Coronary artery (tissue), 2 donors: ENCODE measurements at regions not wholly inside any gene's neighbourhood (a gene's known extent, or its start where the extent isn't known, plus 50 kb on each side); places are given as distances from the start of the nearest gene placed in this dataset.

Experiments used
- DNase-seq: peaks from one replicate; pipeline ENCODE4 v3.0.0-alpha.2; 2017; ENCODE audit warnings: low spot score
- H3K27ac ChIP-seq, 2 donors: fragments of 200-600 bp; sonication (generic); one replicate each; pipeline ENCODE4 v1.5.1; 2016 to 2019
- H3K4me3 ChIP-seq: fragments of 200-600 bp; sonication (generic); 2 replicates; pipeline ENCODE4 v1.5.1; 2016; ENCODE audit warnings: mild to moderate bottlenecking, moderate library complexity
- TF ChIP-seq, protein P1 (sequence below): fragments of 200-600 bp; sonication (generic); IDR thresholded peaks from one replicate; pipeline ENCODE4 v1.5.1; 2019; ENCODE audit warnings: antibody characterized with exemption

DNA sequence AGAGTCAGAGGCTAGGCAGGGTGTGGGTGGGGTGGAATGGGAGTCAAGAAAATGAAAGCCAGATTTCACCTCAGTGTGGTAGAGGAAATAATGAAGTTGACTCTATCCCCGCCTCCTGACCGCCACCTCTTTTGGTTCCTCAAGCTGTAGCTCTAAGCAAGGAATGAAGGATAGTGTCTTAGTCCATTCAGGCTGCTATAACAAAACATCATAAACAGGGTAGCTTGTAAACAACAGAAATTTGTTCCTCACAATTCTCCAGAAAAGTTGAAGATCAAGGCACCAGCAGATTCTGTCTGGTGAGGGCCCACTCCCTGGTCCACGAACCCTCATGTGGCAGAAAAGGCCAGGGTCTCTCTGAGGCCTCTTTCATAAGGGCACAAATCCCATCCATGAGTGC, 109.1 kb upstream of the AMN1 start:
- no peak for DNase-seq
- Histone ChIP-seq H3K4me3 (no peak overlapping the region), H3K27ac (no peak overlapping the region)
- TF ChIP-seq, protein P1, sequence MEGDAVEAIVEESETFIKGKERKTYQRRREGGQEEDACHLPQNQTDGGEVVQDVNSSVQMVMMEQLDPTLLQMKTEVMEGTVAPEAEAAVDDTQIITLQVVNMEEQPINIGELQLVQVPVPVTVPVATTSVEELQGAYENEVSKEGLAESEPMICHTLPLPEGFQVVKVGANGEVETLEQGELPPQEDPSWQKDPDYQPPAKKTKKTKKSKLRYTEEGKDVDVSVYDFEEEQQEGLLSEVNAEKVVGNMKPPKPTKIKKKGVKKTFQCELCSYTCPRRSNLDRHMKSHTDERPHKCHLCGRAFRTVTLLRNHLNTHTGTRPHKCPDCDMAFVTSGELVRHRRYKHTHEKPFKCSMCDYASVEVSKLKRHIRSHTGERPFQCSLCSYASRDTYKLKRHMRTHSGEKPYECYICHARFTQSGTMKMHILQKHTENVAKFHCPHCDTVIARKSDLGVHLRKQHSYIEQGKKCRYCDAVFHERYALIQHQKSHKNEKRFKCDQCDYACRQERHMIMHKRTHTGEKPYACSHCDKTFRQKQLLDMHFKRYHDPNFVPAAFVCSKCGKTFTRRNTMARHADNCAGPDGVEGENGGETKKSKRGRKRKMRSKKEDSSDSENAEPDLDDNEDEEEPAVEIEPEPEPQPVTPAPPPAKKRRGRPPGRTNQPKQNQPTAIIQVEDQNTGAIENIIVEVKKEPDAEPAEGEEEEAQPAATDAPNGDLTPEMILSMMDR: no peak

DNA sequence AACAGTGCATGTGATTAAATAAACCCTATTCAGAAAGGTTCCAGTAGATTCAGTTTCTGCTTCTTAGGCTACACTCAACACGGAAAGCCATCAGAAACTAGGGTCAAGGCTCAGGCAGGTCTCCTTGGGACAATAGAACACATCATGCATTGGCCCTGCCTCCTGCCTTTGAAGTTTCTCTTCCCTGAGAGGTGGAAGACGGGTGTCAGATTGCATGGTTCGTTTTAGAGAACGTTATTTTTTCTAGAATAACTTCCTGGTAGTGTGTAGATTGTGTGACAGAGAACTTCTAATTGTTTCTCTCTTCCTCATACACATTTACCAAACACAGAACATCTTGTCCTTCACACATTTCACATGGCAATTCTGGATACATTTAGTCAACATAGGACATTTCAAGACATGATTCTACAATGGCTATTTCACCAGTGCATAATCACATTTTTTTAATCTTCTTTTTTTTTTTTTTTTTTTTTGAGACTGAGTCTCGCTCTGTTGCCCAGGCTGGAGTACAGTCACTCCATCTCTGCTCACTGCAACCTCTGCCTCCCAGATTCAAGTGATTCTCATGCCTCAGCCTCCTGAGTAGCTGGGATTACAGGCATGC, 106.6 kb upstream of the AMN1 start:
- no peak for DNase-seq
- Histone ChIP-seq H3K27ac (no peak overlapping the region), H3K4me3 (no peak overlapping the region)
- TF ChIP-seq, protein P1: no peak

DNA sequence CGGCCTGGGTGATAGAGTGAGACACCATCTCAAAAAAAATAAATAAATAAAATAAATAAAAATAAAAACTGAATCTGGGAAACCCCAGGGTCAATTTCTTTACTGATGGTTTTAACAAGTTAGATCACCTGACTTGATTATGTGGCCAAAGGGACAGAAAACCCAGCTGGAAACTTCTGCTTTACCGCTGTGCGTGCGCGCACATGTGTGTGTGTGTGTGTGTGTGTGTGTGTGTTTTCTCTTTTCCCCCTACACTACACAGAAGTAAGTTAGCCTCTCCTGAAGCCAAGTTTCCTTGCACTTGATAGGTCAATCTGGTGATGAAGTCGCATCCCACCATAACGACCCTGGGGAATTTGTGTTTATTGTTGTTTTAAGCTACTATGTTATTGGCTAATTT, 105.3 kb upstream of the AMN1 start:
- no peak overlapping the region for H3K4me3 ChIP-seq
- DNase-seq: no peak
- no peak overlapping the region for H3K27ac ChIP-seq
- TF ChIP-seq, protein P1: no peak

DNA sequence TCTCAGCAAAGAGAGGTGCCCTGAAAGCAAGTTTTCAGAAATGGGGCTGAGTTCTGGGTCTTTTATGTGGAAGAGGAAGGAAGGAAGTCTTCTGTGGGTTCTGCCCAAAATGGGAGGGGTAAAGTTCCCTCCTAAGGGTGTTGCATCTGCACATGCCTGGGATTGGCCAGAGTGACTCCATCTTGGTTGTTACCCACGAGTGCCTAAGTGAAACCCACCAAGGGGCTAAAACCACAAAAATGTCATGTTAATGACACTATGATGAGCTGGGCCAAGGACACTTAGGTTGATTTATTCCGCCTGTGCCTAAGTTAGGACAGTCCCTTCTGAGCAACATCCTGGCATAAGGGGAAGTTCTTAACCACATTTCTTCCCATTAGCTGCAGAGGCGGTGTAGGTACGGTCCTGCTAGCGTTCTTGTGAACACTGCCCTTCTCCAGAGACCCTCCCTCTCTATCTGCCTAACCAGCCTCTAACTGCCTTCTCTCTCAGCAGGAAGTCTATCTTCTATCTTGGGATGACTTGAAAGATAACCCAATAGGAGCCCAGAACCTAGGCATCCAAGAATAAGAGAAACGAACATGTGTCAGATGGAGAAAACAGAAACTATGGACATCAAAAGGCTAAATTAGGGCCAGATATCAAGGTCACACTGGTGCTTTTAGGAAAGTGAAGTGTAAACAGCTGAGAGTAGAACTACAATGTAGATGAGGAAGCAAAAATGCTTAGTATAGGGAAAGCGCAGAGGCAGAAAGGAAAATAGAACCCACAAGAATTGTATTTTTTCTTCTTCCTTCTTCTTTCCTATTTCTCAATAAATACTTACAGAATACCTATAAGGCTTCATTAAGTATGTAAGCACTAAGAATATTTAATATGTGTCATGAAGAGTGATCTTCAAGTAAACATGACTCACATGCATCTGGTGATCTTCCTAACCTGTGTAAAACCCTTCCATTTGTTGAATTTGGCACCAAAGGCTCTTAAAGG, 104.2 kb upstream of the AMN1 start:
- peak overlapping the region in 1 of 2 donors; percentile 58 for H3K27ac ChIP-seq
- TF ChIP-seq, protein P1: no peak
- DNase-seq: no peak
- no peak overlapping the region for H3K4me3 ChIP-seq

DNA sequence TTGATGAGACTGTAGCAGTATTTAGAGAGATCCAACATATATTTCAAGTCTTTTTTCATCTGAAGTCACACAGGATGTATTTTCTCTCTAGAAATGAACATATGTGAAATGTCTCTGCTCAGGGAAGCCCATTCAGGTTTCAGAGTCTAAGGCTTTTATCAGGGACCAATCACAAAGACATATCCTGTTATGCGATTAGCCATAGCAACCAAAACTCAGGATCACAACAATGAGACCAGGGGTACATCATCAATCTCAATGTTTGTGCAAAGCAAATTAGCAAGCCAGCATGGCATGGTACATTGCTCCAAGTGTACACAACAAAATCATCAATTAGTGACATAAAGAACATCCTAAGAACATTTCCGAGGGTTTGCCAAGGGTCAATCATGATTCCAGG, 99.2 kb upstream of the AMN1 start:
- no peak for DNase-seq
- Histone ChIP-seq H3K4me3 (no peak overlapping the region), H3K27ac (no peak overlapping the region)
- TF ChIP-seq, protein P1: no peak

DNA sequence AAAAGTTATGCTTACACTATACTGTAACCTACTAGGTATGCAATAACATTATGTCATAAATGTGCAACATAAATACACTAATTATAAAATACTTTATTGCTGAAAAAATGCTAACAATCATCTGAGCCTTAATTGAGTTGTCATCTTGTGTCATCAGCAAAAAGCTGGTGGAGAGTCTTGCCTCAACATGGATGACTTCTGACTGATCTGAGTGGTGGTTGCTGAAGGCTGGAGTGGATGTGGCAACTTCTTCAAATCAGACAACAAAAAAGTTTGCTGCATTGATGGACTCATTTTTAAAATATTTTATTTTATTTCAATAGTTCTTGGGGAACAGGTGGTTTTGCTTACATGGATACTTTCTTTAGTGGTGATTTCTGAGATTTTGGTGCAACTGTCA, 93.9 kb upstream of the AMN1 start:
- no peak overlapping the region for H3K4me3 ChIP-seq
- DNase-seq: no peak
- no peak overlapping the region for H3K27ac ChIP-seq
- TF ChIP-seq, protein P1: no peak

DNA sequence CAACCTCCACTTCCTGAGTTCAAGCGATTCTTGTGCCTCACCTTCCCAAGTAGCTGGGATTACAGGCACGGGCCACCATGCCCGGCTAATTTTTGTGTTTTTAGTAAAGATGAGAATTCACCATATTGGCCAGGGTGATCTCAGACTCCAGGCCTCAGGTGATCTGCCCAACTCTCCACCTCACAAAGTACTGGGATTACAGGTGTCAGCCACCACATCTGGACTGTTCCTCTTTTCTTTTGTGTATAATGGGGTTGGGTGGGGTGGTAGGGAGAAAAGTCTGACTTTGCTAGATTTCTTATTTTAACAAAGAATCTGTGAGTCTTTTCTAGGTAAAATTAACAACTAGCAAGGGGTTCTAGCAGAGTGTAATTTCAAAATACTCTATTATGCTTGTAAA, 92.7 kb upstream of the AMN1 start:
- DNase-seq: no peak
- Histone ChIP-seq H3K27ac (no peak overlapping the region), H3K4me3 (no peak overlapping the region)
- TF ChIP-seq, protein P1: no peak
